WTC11 (cell line): ENCODE measurements at regions not wholly inside any gene's neighbourhood (a gene's known extent, or its start where the extent isn't known, plus 50 kb on each side); places are given as distances from the start of the nearest gene placed in this dataset.

Experiments
- ATAC-seq: fragments of 200-7000 bp; cut with Tn5 transposase; 2 replicates; pipeline ENCODE4 v1.10.0; 2021; ENCODE audit warnings: mild to moderate bottlenecking, moderate library complexity
- CTCF ChIA-PET: fragments of 300-600 bp; sonication (Branson Sonifier 250); formaldehyde crosslinking; loops from one replicate; lab custom pipeline; 2021; ENCODE audit warnings: antibody characterized with exemption; lab: Charles Lee
- POLR2A ChIA-PET: fragments of 350-600 bp; sonication (Branson Sonifier 250); formaldehyde crosslinking; loops from one replicate; lab custom pipeline; 2021; ENCODE audit warnings: antibody characterized with exemption; lab: Charles Lee
- DNase-seq: peaks from one replicate; pipeline ENCODE4 v3.0.0; 2021; ENCODE audit warnings: low spot score
- H3K27ac Mint-ChIP-seq: 2 replicates; pipeline ENCODE4 v1.8.0; 2021; ENCODE audit warnings: mixed read lengths
- H3K27me3 Mint-ChIP-seq: 2 replicates; pipeline ENCODE4 v1.8.0; 2021; ENCODE audit warnings: low read depth, mild to moderate bottlenecking, moderate library complexity, mixed read lengths
- H3K36me3 Mint-ChIP-seq: 2 replicates; pipeline ENCODE4 v1.8.0; 2021; ENCODE audit warnings: mixed read lengths
- H3K4me1 Mint-ChIP-seq: 2 replicates; pipeline ENCODE4 v1.8.0; 2022; ENCODE audit warnings: mixed read lengths
- H3K4me3 Mint-ChIP-seq: 2 replicates; pipeline ENCODE4 v1.8.0; 2021; ENCODE audit warnings: mild to moderate bottlenecking, moderate library complexity, mixed read lengths
- H3K9me3 Mint-ChIP-seq: 2 replicates; pipeline ENCODE4 v1.8.0; 2021; ENCODE audit warnings: mixed read lengths
- CBFB ChIP-seq: sonication (generic); formaldehyde crosslinking; IDR thresholded peaks from 2 replicates; pipeline ENCODE4 v1.8.1; 2022; ENCODE audit warnings: mild to moderate bottlenecking, low read depth, missing genetic modification reagents
- FOXJ3 ChIP-seq: sonication (generic); formaldehyde crosslinking; IDR thresholded peaks from 2 replicates; pipeline ENCODE4 v1.9.0; 2021; ENCODE audit warnings: missing genetic modification reagents, mild to moderate bottlenecking, borderline replicate concordance
- GABPB1 ChIP-seq: sonication (generic); formaldehyde crosslinking; IDR thresholded peaks from 2 replicates; pipeline ENCODE4 v1.8.1; 2023; ENCODE audit warnings: mild to moderate bottlenecking, missing genetic modification reagents
- MYBL2 ChIP-seq: sonication (generic); formaldehyde crosslinking; IDR thresholded peaks from 2 replicates; pipeline ENCODE4 v1.8.1; 2023; ENCODE audit warnings: mild to moderate bottlenecking, moderate library complexity, missing genetic modification reagents
- NFE2L1 ChIP-seq: sonication (generic); formaldehyde crosslinking; IDR thresholded peaks from 2 replicates; pipeline ENCODE4 v1.8.1; 2023; ENCODE audit warnings: missing genetic modification reagents
- NR3C1 ChIP-seq: sonication (generic); formaldehyde crosslinking; conservative IDR thresholded peaks from 2 replicates; pipeline ENCODE4 v1.8.1; 2023; ENCODE audit warnings: low read depth, mild to moderate bottlenecking, missing genetic modification reagents
- ZNF138 ChIP-seq: sonication (generic); formaldehyde crosslinking; conservative IDR thresholded peaks from 2 replicates; pipeline ENCODE4 v1.8.1; 2022; ENCODE audit warnings: mild to moderate bottlenecking, moderate library complexity, missing genetic modification reagents
- ZNF219 ChIP-seq: sonication (generic); formaldehyde crosslinking; IDR thresholded peaks from 2 replicates; pipeline ENCODE4 v1.8.0; 2023; ENCODE audit warnings: missing genetic modification reagents, mild to moderate bottlenecking, borderline replicate concordance
- ZNF396 ChIP-seq: fragments of 250-450 bp; sonication (Bioruptor Pico); IDR thresholded peaks from 2 replicates; pipeline ENCODE4 v1.8.0; 2021; ENCODE audit warnings: mild to moderate bottlenecking, moderate library complexity, borderline replicate concordance
- ZNF423 ChIP-seq: fragments of 250-450 bp; sonication (Bioruptor Pico); IDR thresholded peaks from 2 replicates; pipeline ENCODE4 v2.1.2; 2022; ENCODE audit warnings: mild to moderate bottlenecking, moderate library complexity
- TF ChIP-seq, protein P1 (sequence below): sonication (generic); formaldehyde crosslinking; IDR thresholded peaks from 2 replicates; pipeline ENCODE4 v1.8.1; 2023; ENCODE audit warnings: mild to moderate bottlenecking, missing genetic modification reagents, borderline replicate concordance
- TF ChIP-seq, protein P2 (sequence below): fragments of 250-450 bp; sonication (Bioruptor Pico); IDR thresholded peaks from 2 replicates; pipeline ENCODE4 v1.9.0; 2021; ENCODE audit warnings: mild to moderate bottlenecking
- TF ChIP-seq, protein P3 (sequence below): fragments of 250-450 bp; sonication (Bioruptor Pico); conservative IDR thresholded peaks from 2 replicates; pipeline ENCODE4 v1.9.0; 2021; ENCODE audit warnings: mild to moderate bottlenecking
- TF ChIP-seq, protein P4 (sequence below): sonication (generic); formaldehyde crosslinking; IDR thresholded peaks from 2 replicates; pipeline ENCODE4 v1.8.0; 2022; ENCODE audit warnings: mild to moderate bottlenecking, missing genetic modification reagents
- TF ChIP-seq, protein P5 (sequence below): sonication (generic); formaldehyde crosslinking; IDR thresholded peaks from 2 replicates; pipeline ENCODE4 v1.8.0; 2023; ENCODE audit warnings: missing genetic modification reagents
- TF ChIP-seq, protein P6 (sequence below): fragments of 200-600 bp; IDR thresholded peaks from 2 replicates; pipeline ENCODE4 v1.8.0; 2022; ENCODE audit warnings: antibody characterized with exemption
- TF ChIP-seq, protein P7 (sequence below): sonication (generic); formaldehyde crosslinking; IDR thresholded peaks from 2 replicates; pipeline ENCODE4 v1.8.1; 2023; ENCODE audit warnings: mild to moderate bottlenecking, missing genetic modification reagents

DNA sequence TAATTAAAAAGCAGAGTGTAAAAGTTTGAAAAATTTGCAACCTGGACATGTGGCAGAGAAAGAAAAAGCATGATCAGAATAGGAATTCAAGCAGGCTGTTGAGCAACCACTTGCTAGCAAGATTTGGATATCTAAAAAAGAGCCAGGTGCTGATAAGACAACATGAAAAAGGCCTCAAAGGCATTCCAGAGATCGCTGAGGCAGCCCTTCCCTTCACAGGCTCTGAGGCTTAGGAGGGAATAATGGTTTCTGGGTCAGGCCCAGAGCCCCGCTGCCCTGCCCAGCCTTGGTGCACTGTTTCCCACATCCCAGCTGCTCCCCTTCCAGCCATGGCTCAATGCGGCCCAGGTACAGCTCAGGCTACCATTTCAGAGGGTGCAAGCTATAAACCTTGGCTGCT, 64.1 kb upstream of the EEPD1 start:
- Mint-ChIP-seq H3K36me3 (peaks cover 13% of the 10 kb centered on the region), H3K27ac (no peak overlapping the region), H3K4me3 (no peak overlapping the region), H3K27me3 (peaks cover 12% of the 10 kb centered on the region), H3K4me1 (peaks cover 18% of the 10 kb centered on the region), H3K9me3 (peaks cover 34% of the 10 kb centered on the region)
- ChIA-PET POLR2A (interaction anchor here (0.8 kb wide), 1 partner anchor 41 kb away, joined by 6 read pairs; no protein-coding TSS in a partner anchor), CTCF (no interaction called here)
- TF ChIP-seq FOXJ3, result no peak
- no peak for TF ChIP-seq ZNF219 (CRISPR knock-in tag)
- TF ChIP-seq, protein P1, sequence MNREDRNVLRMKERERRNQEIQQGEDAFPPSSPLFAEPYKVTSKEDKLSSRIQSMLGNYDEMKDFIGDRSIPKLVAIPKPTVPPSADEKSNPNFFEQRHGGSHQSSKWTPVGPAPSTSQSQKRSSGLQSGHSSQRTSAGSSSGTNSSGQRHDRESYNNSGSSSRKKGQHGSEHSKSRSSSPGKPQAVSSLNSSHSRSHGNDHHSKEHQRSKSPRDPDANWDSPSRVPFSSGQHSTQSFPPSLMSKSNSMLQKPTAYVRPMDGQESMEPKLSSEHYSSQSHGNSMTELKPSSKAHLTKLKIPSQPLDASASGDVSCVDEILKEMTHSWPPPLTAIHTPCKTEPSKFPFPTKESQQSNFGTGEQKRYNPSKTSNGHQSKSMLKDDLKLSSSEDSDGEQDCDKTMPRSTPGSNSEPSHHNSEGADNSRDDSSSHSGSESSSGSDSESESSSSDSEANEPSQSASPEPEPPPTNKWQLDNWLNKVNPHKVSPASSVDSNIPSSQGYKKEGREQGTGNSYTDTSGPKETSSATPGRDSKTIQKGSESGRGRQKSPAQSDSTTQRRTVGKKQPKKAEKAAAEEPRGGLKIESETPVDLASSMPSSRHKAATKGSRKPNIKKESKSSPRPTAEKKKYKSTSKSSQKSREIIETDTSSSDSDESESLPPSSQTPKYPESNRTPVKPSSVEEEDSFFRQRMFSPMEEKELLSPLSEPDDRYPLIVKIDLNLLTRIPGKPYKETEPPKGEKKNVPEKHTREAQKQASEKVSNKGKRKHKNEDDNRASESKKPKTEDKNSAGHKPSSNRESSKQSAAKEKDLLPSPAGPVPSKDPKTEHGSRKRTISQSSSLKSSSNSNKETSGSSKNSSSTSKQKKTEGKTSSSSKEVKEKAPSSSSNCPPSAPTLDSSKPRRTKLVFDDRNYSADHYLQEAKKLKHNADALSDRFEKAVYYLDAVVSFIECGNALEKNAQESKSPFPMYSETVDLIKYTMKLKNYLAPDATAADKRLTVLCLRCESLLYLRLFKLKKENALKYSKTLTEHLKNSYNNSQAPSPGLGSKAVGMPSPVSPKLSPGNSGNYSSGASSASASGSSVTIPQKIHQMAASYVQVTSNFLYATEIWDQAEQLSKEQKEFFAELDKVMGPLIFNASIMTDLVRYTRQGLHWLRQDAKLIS (CRISPR knock-in tag), result no peak
- TF ChIP-seq, protein P2, sequence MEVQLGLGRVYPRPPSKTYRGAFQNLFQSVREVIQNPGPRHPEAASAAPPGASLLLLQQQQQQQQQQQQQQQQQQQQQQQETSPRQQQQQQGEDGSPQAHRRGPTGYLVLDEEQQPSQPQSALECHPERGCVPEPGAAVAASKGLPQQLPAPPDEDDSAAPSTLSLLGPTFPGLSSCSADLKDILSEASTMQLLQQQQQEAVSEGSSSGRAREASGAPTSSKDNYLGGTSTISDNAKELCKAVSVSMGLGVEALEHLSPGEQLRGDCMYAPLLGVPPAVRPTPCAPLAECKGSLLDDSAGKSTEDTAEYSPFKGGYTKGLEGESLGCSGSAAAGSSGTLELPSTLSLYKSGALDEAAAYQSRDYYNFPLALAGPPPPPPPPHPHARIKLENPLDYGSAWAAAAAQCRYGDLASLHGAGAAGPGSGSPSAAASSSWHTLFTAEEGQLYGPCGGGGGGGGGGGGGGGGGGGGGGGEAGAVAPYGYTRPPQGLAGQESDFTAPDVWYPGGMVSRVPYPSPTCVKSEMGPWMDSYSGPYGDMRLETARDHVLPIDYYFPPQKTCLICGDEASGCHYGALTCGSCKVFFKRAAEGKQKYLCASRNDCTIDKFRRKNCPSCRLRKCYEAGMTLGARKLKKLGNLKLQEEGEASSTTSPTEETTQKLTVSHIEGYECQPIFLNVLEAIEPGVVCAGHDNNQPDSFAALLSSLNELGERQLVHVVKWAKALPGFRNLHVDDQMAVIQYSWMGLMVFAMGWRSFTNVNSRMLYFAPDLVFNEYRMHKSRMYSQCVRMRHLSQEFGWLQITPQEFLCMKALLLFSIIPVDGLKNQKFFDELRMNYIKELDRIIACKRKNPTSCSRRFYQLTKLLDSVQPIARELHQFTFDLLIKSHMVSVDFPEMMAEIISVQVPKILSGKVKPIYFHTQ (CRISPR knock-in tag), result no peak
- no peak for TF ChIP-seq GABPB1
- no peak for TF ChIP-seq ZNF423 (CRISPR knock-in tag)
- no peak for TF ChIP-seq MYBL2 (CRISPR knock-in tag)
- TF ChIP-seq, protein P3, sequence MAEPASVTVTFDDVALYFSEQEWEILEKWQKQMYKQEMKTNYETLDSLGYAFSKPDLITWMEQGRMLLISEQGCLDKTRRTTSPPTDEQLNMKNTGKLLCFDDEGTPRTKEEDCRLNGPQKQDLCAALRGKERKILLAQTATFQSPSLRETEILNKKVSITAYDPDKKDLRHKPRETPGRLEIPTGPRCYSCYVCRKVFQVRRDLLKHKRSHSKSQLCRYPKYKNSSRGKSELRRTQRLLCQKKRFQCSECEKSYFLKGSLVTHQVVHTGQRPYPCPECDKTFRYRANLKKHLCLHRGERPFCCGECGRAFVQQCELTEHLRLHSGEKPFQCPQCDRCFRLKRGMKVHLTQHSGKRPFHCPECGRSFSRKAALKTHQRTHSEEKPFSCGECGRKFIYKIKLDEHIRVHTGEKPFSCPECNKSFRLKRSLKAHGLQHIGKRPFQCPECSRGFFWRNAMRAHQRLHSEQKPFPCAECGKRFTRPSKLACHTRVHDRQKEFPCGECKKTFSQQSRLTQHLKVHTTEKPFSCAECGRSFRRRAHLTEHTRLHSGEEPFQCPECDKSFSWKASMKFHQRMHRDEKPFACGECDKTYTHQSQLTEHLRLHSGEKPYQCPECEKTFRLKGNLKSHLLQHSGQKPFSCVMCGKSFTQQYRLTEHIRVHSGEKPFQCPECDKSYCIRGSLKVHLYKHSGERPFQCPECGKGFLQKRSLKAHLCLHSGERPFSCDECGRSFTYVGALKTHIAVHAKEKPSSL (CRISPR knock-in tag), result no peak
- TF ChIP-seq ZNF138 (CRISPR knock-in tag), result no peak
- TF ChIP-seq NFE2L1 (CRISPR knock-in tag), result no peak
- DNase-seq (no peak), ATAC-seq (no peak)

DNA sequence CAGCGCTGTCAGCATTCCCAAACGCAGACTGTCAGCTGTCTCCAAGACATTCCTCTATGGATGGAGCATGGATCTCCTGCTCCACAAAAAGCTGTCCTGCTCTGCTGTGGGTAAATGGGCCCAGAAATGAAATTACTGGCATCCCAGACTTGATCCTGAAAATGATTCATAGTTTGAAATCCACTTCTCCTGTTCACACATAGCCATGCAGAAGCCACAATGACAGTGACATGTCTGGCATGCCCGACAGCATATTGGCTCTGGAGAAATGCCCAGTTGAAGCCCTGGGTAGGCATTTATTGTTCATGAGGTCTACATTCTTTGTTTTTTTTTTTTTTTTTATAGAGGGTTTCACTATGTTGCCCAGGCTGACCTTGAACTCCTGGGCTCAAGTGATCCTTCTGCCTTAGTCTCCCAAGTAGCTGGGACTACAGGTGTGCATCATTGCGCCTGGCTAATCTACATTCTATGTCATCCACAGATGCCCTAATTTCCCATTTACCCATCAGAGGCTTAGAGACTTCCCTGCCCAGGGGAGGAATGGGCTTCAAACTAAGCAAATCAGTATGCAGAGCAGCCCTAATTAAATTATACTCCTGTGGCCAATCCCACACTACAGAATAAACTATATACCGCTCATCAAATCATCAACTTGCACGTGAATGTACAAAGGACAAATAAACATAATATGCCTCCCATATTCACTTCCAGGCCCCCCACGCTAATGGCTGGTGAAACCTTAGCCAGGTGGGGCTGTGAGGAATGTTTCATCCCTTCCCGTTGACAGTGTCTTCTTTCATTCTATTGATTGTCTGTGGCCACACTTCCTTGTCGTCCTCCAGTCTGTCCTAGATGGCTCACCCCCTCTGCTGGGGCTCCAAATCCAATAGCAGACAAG, 61.8 kb upstream of the EEPD1 start:
- ATAC-seq, result no peak
- Mint-ChIP-seq H3K4me1 (peaks cover 4% of the 10 kb centered on the region), H3K4me3 (no peak overlapping the region)
- no peak for TF ChIP-seq CBFB (CRISPR knock-in tag)
- TF ChIP-seq, protein P4, sequence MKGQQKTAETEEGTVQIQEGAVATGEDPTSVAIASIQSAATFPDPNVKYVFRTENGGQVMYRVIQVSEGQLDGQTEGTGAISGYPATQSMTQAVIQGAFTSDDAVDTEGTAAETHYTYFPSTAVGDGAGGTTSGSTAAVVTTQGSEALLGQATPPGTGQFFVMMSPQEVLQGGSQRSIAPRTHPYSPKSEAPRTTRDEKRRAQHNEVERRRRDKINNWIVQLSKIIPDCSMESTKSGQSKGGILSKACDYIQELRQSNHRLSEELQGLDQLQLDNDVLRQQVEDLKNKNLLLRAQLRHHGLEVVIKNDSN, result no peak
- TF ChIP-seq NR3C1 (CRISPR knock-in tag), result no peak
- TF ChIP-seq ZNF423 (CRISPR knock-in tag), result no peak
- TF ChIP-seq, protein P5, sequence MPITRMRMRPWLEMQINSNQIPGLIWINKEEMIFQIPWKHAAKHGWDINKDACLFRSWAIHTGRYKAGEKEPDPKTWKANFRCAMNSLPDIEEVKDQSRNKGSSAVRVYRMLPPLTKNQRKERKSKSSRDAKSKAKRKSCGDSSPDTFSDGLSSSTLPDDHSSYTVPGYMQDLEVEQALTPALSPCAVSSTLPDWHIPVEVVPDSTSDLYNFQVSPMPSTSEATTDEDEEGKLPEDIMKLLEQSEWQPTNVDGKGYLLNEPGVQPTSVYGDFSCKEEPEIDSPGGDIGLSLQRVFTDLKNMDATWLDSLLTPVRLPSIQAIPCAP (CRISPR knock-in tag), result no peak
- TF ChIP-seq, protein P6, sequence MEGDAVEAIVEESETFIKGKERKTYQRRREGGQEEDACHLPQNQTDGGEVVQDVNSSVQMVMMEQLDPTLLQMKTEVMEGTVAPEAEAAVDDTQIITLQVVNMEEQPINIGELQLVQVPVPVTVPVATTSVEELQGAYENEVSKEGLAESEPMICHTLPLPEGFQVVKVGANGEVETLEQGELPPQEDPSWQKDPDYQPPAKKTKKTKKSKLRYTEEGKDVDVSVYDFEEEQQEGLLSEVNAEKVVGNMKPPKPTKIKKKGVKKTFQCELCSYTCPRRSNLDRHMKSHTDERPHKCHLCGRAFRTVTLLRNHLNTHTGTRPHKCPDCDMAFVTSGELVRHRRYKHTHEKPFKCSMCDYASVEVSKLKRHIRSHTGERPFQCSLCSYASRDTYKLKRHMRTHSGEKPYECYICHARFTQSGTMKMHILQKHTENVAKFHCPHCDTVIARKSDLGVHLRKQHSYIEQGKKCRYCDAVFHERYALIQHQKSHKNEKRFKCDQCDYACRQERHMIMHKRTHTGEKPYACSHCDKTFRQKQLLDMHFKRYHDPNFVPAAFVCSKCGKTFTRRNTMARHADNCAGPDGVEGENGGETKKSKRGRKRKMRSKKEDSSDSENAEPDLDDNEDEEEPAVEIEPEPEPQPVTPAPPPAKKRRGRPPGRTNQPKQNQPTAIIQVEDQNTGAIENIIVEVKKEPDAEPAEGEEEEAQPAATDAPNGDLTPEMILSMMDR, result no peak
- no peak for TF ChIP-seq ZNF396 (CRISPR knock-in tag)
- TF ChIP-seq, protein P7, sequence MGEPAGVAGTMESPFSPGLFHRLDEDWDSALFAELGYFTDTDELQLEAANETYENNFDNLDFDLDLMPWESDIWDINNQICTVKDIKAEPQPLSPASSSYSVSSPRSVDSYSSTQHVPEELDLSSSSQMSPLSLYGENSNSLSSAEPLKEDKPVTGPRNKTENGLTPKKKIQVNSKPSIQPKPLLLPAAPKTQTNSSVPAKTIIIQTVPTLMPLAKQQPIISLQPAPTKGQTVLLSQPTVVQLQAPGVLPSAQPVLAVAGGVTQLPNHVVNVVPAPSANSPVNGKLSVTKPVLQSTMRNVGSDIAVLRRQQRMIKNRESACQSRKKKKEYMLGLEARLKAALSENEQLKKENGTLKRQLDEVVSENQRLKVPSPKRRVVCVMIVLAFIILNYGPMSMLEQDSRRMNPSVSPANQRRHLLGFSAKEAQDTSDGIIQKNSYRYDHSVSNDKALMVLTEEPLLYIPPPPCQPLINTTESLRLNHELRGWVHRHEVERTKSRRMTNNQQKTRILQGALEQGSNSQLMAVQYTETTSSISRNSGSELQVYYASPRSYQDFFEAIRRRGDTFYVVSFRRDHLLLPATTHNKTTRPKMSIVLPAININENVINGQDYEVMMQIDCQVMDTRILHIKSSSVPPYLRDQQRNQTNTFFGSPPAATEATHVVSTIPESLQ (CRISPR knock-in tag), result no peak
- TF ChIP-seq, all 79 proteins: peak for 0
- H3K36me3 Mint-ChIP-seq, result peaks cover 13% of the 10 kb centered on the region
- DNase-seq, result no peak
- ChIA-PET CTCF (interaction anchor here (1.7 kb wide), 1 partner anchor 8 kb away, joined by 5 read pairs; no protein-coding TSS in a partner anchor), POLR2A (no interaction called here)
- H3K9me3 Mint-ChIP-seq, result peaks cover 40% of the 10 kb centered on the region
- no peaks in the 10 kb centered on the region; the same call in none of the 2 replicates for H3K27me3 Mint-ChIP-seq
- no peak overlapping the region for H3K27ac Mint-ChIP-seq
